ENCODE measurements at regions not wholly inside any gene's neighbourhood (a gene's known extent, or its start where the extent isn't known, plus 50 kb on each side); places are given as distances from the start of the nearest gene placed in this dataset.

GRCh38 chr4:159046683-159047082 is 56.2 kb upstream of the RAPGEF2 start:
- Histone ChIP-seq H3K9me2 (no peaks in the 10 kb centered on the region), H2AFZ (ENCODE audit: low read depth) (no peak overlapping the region), H3K9ac (no peak overlapping the region), H3K4me2 (no peak overlapping the region), H3F3A (replicated peaks; ENCODE audit: insufficient read depth) (peaks cover 9% of the 10 kb centered on the region), H4K20me1 (ENCODE audit: insufficient read depth) (no peaks in the 10 kb centered on the region), H3K27me3 (ENCODE audit: insufficient read depth) (no peaks in the 10 kb centered on the region), H3K4me1 (ENCODE audit: control insufficient read depth in 1 of 2, insufficient read depth in 2 of 2, low read depth in 1 of 2, low read length in 1 of 2) (peaks cover 7 to 19% of the 10 kb centered on the region in 2 experiments; a peak in 3 of 4 replicates), H3K36me3 (replicated peaks in 1 of 2; ENCODE audit: control insufficient read depth in 1 of 2, insufficient read depth in 2 of 2, low read length in 1 of 2) (no peaks in the 10 kb centered on the region), H3K9me3 (no peaks in the 10 kb centered on the region), H3K79me2 (ENCODE audit: insufficient read depth) (no peaks in the 10 kb centered on the region), H3K27ac (ENCODE audit: low read depth in 2 of 2, low read length in 1 of 2) (no peak overlapping the region), H3K4me3 (ENCODE audit: low read depth in 2 of 2, low read length in 1 of 2) (no peak overlapping the region)
- 98% methylated on average over 6 of the region's 6 CpGs for WGBS (ENCODE audit: low lambda C conversion rate)
- POLR2A ChIA-PET: no interaction called here
- TF ChIP-seq GABPA (IDR thresholded peaks at IDR 0.05; ENCODE audit: low read depth) (no peak), MXI1 (IDR thresholded peaks at IDR 0.05; ENCODE audit: low read depth, low read length) (no peak), ELF1 (IDR thresholded peaks at IDR 0.05) (no peak), GATA2 (CRISPR knock-in tag; IDR thresholded peaks at IDR 0.05) (no peak), ZBTB33 (IDR thresholded peaks at IDR 0.05; ENCODE audit: borderline replicate concordance, low read depth) (no peak), JUND (IDR thresholded peaks at IDR 0.05) (no peak), RCOR1 (IDR thresholded peaks at IDR 0.05; ENCODE audit: low read length) (no peak), FOXM1 (IDR thresholded peaks at IDR 0.05; ENCODE audit: low read depth) (no peak), TAF1 (IDR thresholded peaks at IDR 0.05; ENCODE audit: borderline replicate concordance, low read depth, low read length) (no peak), TEAD4 (IDR thresholded peaks at IDR 0.05; ENCODE audit: borderline replicate concordance, insufficient read depth) (no peak), USF1 (IDR thresholded peaks at IDR 0.05; ENCODE audit: borderline replicate concordance, low read depth) (no peak), RAD21 (IDR thresholded peaks at IDR 0.05; ENCODE audit: low read length) (no peak), USF2 (IDR thresholded peaks at IDR 0.05; ENCODE audit: borderline replicate concordance, low read depth, low read length) (no peak), NFIC (IDR thresholded peaks at IDR 0.05; ENCODE audit: borderline replicate concordance) (no peak), RXRA (IDR thresholded peaks at IDR 0.05; ENCODE audit: borderline replicate concordance, low read depth) (no peak), NRF1 (IDR thresholded peaks at IDR 0.05; ENCODE audit: low read depth, low read length) (no peak)
- TF ChIP-seq, protein P1, sequence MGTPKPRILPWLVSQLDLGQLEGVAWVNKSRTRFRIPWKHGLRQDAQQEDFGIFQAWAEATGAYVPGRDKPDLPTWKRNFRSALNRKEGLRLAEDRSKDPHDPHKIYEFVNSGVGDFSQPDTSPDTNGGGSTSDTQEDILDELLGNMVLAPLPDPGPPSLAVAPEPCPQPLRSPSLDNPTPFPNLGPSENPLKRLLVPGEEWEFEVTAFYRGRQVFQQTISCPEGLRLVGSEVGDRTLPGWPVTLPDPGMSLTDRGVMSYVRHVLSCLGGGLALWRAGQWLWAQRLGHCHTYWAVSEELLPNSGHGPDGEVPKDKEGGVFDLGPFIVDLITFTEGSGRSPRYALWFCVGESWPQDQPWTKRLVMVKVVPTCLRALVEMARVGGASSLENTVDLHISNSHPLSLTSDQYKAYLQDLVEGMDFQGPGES (IDR thresholded peaks at IDR 0.05; ENCODE audit: low read depth, low read length): no peak
- TF ChIP-seq, protein P2, sequence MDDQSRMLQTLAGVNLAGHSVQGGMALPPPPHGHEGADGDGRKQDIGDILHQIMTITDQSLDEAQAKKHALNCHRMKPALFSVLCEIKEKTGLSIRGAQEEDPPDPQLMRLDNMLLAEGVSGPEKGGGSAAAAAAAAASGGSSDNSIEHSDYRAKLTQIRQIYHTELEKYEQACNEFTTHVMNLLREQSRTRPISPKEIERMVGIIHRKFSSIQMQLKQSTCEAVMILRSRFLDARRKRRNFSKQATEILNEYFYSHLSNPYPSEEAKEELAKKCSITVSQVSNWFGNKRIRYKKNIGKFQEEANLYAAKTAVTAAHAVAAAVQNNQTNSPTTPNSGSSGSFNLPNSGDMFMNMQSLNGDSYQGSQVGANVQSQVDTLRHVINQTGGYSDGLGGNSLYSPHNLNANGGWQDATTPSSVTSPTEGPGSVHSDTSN (IDR thresholded peaks at IDR 0.05): no peak
- TF ChIP-seq, protein P3, sequence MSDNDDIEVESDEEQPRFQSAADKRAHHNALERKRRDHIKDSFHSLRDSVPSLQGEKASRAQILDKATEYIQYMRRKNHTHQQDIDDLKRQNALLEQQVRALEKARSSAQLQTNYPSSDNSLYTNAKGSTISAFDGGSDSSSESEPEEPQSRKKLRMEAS (IDR thresholded peaks at IDR 0.05; ENCODE audit: low read depth): no peak
- CTCF ChIA-PET: no interaction called here
- no peak for DNase-seq

Measured in SK-N-SH (cell line).